ENCODE measurements at regions not wholly inside any gene's neighbourhood (a gene's known extent, or its start where the extent isn't known, plus 50 kb on each side); places are given as distances from the start of the nearest gene placed in this dataset.

- TF ChIP-seq ELF1 (IDR thresholded peaks at IDR 0.05) (no peak), CTCF (IDR thresholded peaks at IDR 0.05) (no peak), NFIC (IDR thresholded peaks at IDR 0.05; ENCODE audit: borderline replicate concordance) (no peak), JUND (IDR thresholded peaks at IDR 0.05) (no peak), EP300 (IDR thresholded peaks at IDR 0.05; ENCODE audit: borderline replicate concordance in 1 of 2, low read depth in 1 of 2, low read length in 1 of 2) (no peak), SMC3 (IDR thresholded peaks at IDR 0.05; ENCODE audit: low read depth, low read length) (no peak), RXRA (IDR thresholded peaks at IDR 0.05; ENCODE audit: borderline replicate concordance, low read depth) (no peak), PBX3 (IDR thresholded peaks at IDR 0.05) (no peak)
These were observed 406.7 kb upstream of the ONECUT1 start for GRCh38 chr15:53196788-53197187.

Measured in SK-N-SH (cell line).